Activated B cell treated with CpG ODN at 0.5 μM for 24 hours (primary cell): ENCODE measurements at regions not wholly inside any gene's neighbourhood (a gene's known extent, or its start where the extent isn't known, plus 50 kb on each side); places are given as distances from the start of the nearest gene placed in this dataset.

Experiments
- ATAC-seq: fragments of 200-7000 bp; cut with Tn5 transposase; one replicate; pipeline ENCODE4 v1.10.0; 2021; ENCODE audit warnings: low read depth, mild to moderate bottlenecking, moderate library complexity
- CTCF ChIA-PET: fragments of 350-600 bp; sonication (Branson Sonifier 250); formaldehyde crosslinking; loops from one replicate; lab custom pipeline; 2021; ENCODE audit warnings: antibody characterized with exemption; lab: Charles Lee
- POLR2A ChIA-PET: fragments of 350-600 bp; sonication (Branson Sonifier 250); formaldehyde crosslinking; loops from one replicate; lab custom pipeline; 2021; ENCODE audit warnings: antibody characterized with exemption; lab: Charles Lee
- DNase-seq: peaks from one replicate; pipeline ENCODE4 v3.0.0; 2022
- H3K27ac Mint-ChIP-seq: one replicate; pipeline ENCODE4 v1.8.0; 2020; ENCODE audit warnings: mixed read lengths
- H3K27me3 Mint-ChIP-seq: one replicate; pipeline ENCODE4 v1.8.0; 2021; ENCODE audit warnings: mixed read lengths
- H3K36me3 Mint-ChIP-seq: one replicate; pipeline ENCODE4 v1.8.0; 2021; ENCODE audit warnings: low read depth, mixed read lengths
- H3K4me1 Mint-ChIP-seq: one replicate; pipeline ENCODE4 v1.8.0; 2021; ENCODE audit warnings: mixed read lengths
- H3K4me3 Mint-ChIP-seq: one replicate; pipeline ENCODE4 v1.8.0; 2020; ENCODE audit warnings: mild to moderate bottlenecking, mixed read lengths
- H3K9me3 Mint-ChIP-seq: one replicate; pipeline ENCODE4 v1.8.0; 2020; ENCODE audit warnings: mixed read lengths
- CTCF ChIP-seq: fragments of 200-600 bp; IDR thresholded peaks from one replicate; pipeline ENCODE4 v1.8.0; 2022; ENCODE audit warnings: antibody characterized with exemption, mild to moderate bottlenecking
- intact Hi-C: fragments of 100-400 bp; cut with micrococcal nuclease; formaldehyde crosslinking; loops from one replicate; pipeline ENCODE4 v1.15.1; 2024

- Mint-ChIP-seq H3K27me3 (peaks cover 6% of the 10 kb centered on the region), H3K9me3 (no peaks in the 10 kb centered on the region), H3K4me3 (no peak overlapping the region), H3K36me3 (no peaks in the 10 kb centered on the region), H3K4me1 (no peaks in the 10 kb centered on the region), H3K27ac (no peak overlapping the region)
- TF ChIP-seq CTCF: no peak
- no peak for DNase-seq
- intact Hi-C loops: no loop called here
- POLR2A ChIA-PET: no interaction called here
- CTCF ChIA-PET: no interaction called here
- ATAC-seq: no peak
These were observed 141.7 kb upstream of the OSR1 start for GRCh38 chr2:19500126-19500525.

DNA sequence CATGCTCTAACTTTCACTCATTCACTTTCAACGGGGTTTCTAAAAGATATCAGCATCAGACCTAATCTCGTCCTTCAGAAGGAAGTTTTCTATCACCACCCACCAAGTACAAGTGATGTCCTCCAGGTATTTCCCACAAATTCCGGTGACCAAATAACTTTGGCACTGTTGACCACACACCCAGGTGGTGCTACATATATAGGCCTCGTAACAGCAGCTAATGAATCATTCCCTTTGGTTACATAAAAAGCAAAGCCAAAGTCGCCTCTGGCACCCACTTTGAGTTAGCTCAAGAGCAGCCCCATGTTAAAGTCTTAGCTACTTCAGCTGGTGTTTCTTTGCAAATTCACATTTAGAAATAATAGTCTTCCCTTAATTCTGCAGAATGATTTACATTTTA is 138.2 kb upstream of the OSR1 start:
- H3K36me3 Mint-ChIP-seq: no peaks in the 10 kb centered on the region

GRCh38 chr2:19494241-19494640 is 135.8 kb upstream of the OSR1 start:
- intact Hi-C loops: no loop called here
- no peak for ATAC-seq
- ChIA-PET CTCF (no interaction called here), POLR2A (no interaction called here)
- TF ChIP-seq CTCF: no peak
- DNase-seq: no peak
- H3K9me3 Mint-ChIP-seq: no peaks in the 10 kb centered on the region
- no peaks in the 10 kb centered on the region for H3K4me1 Mint-ChIP-seq
- H3K27ac Mint-ChIP-seq: no peak overlapping the region
- H3K36me3 Mint-ChIP-seq: no peaks in the 10 kb centered on the region
- no peak overlapping the region for H3K4me3 Mint-ChIP-seq
- peaks cover 8% of the 10 kb centered on the region for H3K27me3 Mint-ChIP-seq

More for the DNA sequence above, 138.2 kb upstream of the OSR1 start:
- no peak overlapping the region for H3K27ac Mint-ChIP-seq
- DNase-seq (no peak), ATAC-seq (no peak)
- no peaks in the 10 kb centered on the region for H3K4me1 Mint-ChIP-seq
- no peak overlapping the region for H3K4me3 Mint-ChIP-seq
- H3K27me3 Mint-ChIP-seq: peaks cover 9% of the 10 kb centered on the region
- intact Hi-C loops: no loop called here
- H3K9me3 Mint-ChIP-seq: no peaks in the 10 kb centered on the region
- CTCF ChIA-PET: no interaction called here
- TF ChIP-seq CTCF: no peak
- POLR2A ChIA-PET: no interaction called here

- Mint-ChIP-seq H3K27me3 (peaks cover 8% of the 10 kb centered on the region), H3K36me3 (no peaks in the 10 kb centered on the region), H3K4me3 (no peak overlapping the region), H3K9me3 (no peaks in the 10 kb centered on the region), H3K27ac (no peak overlapping the region), H3K4me1 (no peaks in the 10 kb centered on the region)
- POLR2A ChIA-PET: no interaction called here
- ATAC-seq (no peak), DNase-seq (no peak)
- no peak for TF ChIP-seq CTCF
- intact Hi-C loops: no loop called here
- CTCF ChIA-PET: no interaction called here
These were observed 133.4 kb upstream of the OSR1 start for GRCh38 chr2:19491796-19492195.

GRCh38 chr2:19490846-19491435 is 132.5 kb upstream of the OSR1 start:
- CTCF ChIA-PET: no interaction called here
- H3K9me3 Mint-ChIP-seq: no peaks in the 10 kb centered on the region
- POLR2A ChIA-PET: no interaction called here
- DNase-seq (no peak), ATAC-seq (no peak)
- H3K4me3 Mint-ChIP-seq: no peak overlapping the region
- TF ChIP-seq CTCF: no peak
- H3K36me3 Mint-ChIP-seq: no peaks in the 10 kb centered on the region
- no peaks in the 10 kb centered on the region for H3K4me1 Mint-ChIP-seq
- no peak overlapping the region for H3K27ac Mint-ChIP-seq
- peaks cover 8% of the 10 kb centered on the region for H3K27me3 Mint-ChIP-seq
- intact Hi-C loops: no loop called here
